ENCODE measurements at regions not wholly inside any gene's neighbourhood (a gene's known extent, or its start where the extent isn't known, plus 50 kb on each side); places are given as distances from the start of the nearest gene placed in this dataset.

DNA sequence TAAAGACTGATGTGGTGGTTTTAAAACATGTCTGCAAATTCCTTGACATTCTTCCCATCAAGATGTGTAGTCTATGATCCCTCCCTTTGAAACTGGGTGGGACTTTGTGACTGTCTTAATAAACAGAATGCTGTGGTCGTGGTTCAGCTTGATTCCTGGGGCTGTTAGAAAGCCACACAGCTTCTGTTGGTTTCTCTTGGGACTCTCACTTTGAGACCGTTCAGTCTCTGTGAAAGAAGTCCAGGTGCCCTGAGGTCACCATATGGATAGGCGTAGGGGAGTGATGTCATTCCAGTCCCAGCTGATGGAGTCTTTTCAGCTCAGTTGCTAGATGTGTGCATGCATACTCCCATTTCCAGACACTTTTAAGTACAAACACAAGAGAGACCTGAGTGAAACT lies 216.6 kb downstream of the KDR start:
- no peaks in the 10 kb centered on the region for H3K79me2 ChIP-seq (ENCODE audit: insufficient read depth)
- no peak overlapping the region for H3K27ac ChIP-seq (ENCODE audit: low read depth in 2 of 2, low read length in 1 of 2)
- H3K9me3 ChIP-seq = no peaks in the 10 kb centered on the region
- ChIA-PET POLR2A (no interaction called here), CTCF (no interaction called here)
- H2AFZ ChIP-seq (ENCODE audit: low read depth) = no peak overlapping the region
- H3K4me1 ChIP-seq (ENCODE audit: control insufficient read depth in 1 of 2, insufficient read depth in 2 of 2, low read depth in 1 of 2, low read length in 1 of 2) = peaks cover 0 to 2% of the 10 kb centered on the region in 2 experiments; a peak in 1 of 4 replicates
- no peaks in the 10 kb centered on the region for H4K20me1 ChIP-seq (ENCODE audit: insufficient read depth)
- H3K27me3 ChIP-seq (ENCODE audit: insufficient read depth) = no peaks in the 10 kb centered on the region
- no peak for DNase-seq
- no peak overlapping the region for H3K4me3 ChIP-seq (ENCODE audit: low read depth in 2 of 2, low read length in 1 of 2)
- no peaks in the 10 kb centered on the region for H3K36me3 ChIP-seq (replicated peaks in 1 of 2; ENCODE audit: control insufficient read depth in 1 of 2, insufficient read depth in 2 of 2, low read length in 1 of 2)
- H3K9me2 ChIP-seq = no peaks in the 10 kb centered on the region
- no peak overlapping the region for H3K9ac ChIP-seq
- H3F3A ChIP-seq (replicated peaks; ENCODE audit: insufficient read depth) = no peaks in the 10 kb centered on the region
- 9% methylated on average over 3 of the region's 3 CpGs for WGBS (ENCODE audit: low lambda C conversion rate)
- no peak overlapping the region for H3K4me2 ChIP-seq
- TF ChIP-seq RFX5 (IDR thresholded peaks at IDR 0.05; ENCODE audit: low read length) = no peak
- no peak for TF ChIP-seq GATA2 (CRISPR knock-in tag; IDR thresholded peaks at IDR 0.05)
- TF ChIP-seq, protein P1, sequence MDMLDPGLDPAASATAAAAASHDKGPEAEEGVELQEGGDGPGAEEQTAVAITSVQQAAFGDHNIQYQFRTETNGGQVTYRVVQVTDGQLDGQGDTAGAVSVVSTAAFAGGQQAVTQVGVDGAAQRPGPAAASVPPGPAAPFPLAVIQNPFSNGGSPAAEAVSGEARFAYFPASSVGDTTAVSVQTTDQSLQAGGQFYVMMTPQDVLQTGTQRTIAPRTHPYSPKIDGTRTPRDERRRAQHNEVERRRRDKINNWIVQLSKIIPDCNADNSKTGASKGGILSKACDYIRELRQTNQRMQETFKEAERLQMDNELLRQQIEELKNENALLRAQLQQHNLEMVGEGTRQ (IDR thresholded peaks at IDR 0.05; ENCODE audit: borderline replicate concordance, low read depth, low read length) = no peak
- TF ChIP-seq SMC3 (IDR thresholded peaks at IDR 0.05; ENCODE audit: low read depth, low read length) = no peak
- TF ChIP-seq, protein P2, sequence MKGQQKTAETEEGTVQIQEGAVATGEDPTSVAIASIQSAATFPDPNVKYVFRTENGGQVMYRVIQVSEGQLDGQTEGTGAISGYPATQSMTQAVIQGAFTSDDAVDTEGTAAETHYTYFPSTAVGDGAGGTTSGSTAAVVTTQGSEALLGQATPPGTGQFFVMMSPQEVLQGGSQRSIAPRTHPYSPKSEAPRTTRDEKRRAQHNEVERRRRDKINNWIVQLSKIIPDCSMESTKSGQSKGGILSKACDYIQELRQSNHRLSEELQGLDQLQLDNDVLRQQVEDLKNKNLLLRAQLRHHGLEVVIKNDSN (IDR thresholded peaks at IDR 0.05; ENCODE audit: borderline replicate concordance, low read depth) = no peak
- no peak for TF ChIP-seq POLR2AphosphoS5 (IDR thresholded peaks at IDR 0.05; ENCODE audit: low read depth, low read length)
- TF ChIP-seq TAF1 (IDR thresholded peaks at IDR 0.05; ENCODE audit: borderline replicate concordance, low read depth, low read length) = no peak
- no peak for TF ChIP-seq NRF1 (IDR thresholded peaks at IDR 0.05; ENCODE audit: low read depth, low read length)
- TF ChIP-seq RAD21 (IDR thresholded peaks at IDR 0.05; ENCODE audit: low read length) = no peak
- TF ChIP-seq, protein P3, sequence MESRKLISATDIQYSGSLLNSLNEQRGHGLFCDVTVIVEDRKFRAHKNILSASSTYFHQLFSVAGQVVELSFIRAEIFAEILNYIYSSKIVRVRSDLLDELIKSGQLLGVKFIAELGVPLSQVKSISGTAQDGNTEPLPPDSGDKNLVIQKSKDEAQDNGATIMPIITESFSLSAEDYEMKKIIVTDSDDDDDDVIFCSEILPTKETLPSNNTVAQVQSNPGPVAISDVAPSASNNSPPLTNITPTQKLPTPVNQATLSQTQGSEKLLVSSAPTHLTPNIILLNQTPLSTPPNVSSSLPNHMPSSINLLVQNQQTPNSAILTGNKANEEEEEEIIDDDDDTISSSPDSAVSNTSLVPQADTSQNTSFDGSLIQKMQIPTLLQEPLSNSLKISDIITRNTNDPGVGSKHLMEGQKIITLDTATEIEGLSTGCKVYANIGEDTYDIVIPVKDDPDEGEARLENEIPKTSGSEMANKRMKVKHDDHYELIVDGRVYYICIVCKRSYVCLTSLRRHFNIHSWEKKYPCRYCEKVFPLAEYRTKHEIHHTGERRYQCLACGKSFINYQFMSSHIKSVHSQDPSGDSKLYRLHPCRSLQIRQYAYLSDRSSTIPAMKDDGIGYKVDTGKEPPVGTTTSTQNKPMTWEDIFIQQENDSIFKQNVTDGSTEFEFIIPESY (IDR thresholded peaks at IDR 0.05; ENCODE audit: borderline replicate concordance, low read depth) = no peak
- TF ChIP-seq, protein P4, sequence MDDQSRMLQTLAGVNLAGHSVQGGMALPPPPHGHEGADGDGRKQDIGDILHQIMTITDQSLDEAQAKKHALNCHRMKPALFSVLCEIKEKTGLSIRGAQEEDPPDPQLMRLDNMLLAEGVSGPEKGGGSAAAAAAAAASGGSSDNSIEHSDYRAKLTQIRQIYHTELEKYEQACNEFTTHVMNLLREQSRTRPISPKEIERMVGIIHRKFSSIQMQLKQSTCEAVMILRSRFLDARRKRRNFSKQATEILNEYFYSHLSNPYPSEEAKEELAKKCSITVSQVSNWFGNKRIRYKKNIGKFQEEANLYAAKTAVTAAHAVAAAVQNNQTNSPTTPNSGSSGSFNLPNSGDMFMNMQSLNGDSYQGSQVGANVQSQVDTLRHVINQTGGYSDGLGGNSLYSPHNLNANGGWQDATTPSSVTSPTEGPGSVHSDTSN (IDR thresholded peaks at IDR 0.05) = no peak
- TF ChIP-seq EP300 (IDR thresholded peaks at IDR 0.05; ENCODE audit: borderline replicate concordance in 1 of 2, low read depth in 1 of 2, low read length in 1 of 2) = no peak
- TF ChIP-seq, protein P5, sequence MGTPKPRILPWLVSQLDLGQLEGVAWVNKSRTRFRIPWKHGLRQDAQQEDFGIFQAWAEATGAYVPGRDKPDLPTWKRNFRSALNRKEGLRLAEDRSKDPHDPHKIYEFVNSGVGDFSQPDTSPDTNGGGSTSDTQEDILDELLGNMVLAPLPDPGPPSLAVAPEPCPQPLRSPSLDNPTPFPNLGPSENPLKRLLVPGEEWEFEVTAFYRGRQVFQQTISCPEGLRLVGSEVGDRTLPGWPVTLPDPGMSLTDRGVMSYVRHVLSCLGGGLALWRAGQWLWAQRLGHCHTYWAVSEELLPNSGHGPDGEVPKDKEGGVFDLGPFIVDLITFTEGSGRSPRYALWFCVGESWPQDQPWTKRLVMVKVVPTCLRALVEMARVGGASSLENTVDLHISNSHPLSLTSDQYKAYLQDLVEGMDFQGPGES (IDR thresholded peaks at IDR 0.05; ENCODE audit: low read depth, low read length) = no peak
- TF ChIP-seq ELF1 (IDR thresholded peaks at IDR 0.05) = no peak
- TF ChIP-seq FOSL2 (IDR thresholded peaks at IDR 0.05; ENCODE audit: borderline replicate concordance, low read depth) = no peak
- no peak for TF ChIP-seq CHD2 (IDR thresholded peaks at IDR 0.05; ENCODE audit: low read length, partially characterized antibody)
- TF ChIP-seq NFIC (IDR thresholded peaks at IDR 0.05; ENCODE audit: borderline replicate concordance) = no peak
- no peak for TF ChIP-seq MEF2A (IDR thresholded peaks at IDR 0.05; ENCODE audit: borderline replicate concordance, low read depth)
